ENCODE measurements at regions not wholly inside any gene's neighbourhood (a gene's known extent, or its start where the extent isn't known, plus 50 kb on each side); places are given as distances from the start of the nearest gene placed in this dataset.

DNA sequence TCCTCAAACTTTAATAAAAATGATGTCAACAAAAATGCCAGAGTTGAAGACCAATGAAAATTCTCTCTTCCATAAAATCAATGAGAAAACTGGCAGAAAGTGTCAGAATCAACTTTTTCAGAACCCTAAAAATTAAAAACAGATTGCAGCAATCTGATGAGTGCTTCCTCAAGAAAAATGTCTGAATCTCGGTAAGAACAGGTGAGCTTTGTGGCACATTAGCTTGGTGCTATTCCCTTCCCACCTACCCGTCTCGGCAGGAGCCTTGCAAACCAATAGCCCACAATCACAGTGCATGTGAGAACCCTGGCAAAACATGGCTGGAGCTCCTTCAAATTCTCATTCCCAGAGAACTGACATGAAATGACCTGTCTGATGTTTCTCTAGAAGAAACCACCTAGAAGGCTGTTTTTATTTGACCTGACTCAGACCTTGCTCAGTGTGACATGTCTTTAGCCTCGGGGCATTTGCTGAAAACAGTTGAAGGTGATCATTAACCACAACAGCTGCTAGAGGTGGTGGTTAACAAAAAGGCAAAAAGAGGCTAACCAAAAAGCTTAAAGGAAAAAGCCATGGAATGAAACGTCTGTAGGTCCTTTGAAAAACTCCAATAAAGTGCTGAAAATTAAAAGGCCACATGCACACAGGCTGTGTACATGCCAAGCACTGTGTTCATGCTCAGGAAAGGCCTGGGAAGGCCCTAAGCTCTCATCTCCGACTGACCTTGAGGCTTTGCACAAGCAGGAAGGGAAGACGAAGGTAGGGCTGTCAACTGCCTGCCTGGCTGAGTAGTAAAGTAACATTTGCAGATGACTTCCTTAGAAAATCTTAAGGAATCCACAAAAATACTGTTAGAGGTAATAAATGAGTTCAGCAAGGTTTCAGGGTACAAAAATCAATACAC, 253.0 kb upstream of the NSMCE3 start:
- H3K9me3 ChIP-seq (replicated peaks; ENCODE audit: control insufficient read depth, insufficient read depth, low read length), result no peaks in the 10 kb centered on the region
- TF ChIP-seq, protein P1, sequence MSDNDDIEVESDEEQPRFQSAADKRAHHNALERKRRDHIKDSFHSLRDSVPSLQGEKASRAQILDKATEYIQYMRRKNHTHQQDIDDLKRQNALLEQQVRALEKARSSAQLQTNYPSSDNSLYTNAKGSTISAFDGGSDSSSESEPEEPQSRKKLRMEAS (IDR thresholded peaks at IDR 0.05; ENCODE audit: insufficient read depth, insufficient read length), result no peak
- no peak for TF ChIP-seq MYC (IDR thresholded peaks at IDR 0.05; ENCODE audit: low read depth, low read length)
- TF ChIP-seq EZH2 (IDR thresholded peaks at IDR 0.05; ENCODE audit: borderline replicate concordance, low read depth, low read length, severe bottlenecking), result no peak
- TF ChIP-seq POLR2AphosphoS5 (IDR thresholded peaks at IDR 0.05; ENCODE audit: insufficient read depth, low read depth, low read length), result no peak
- TF ChIP-seq FOS (IDR thresholded peaks at IDR 0.05; ENCODE audit: borderline replicate concordance, insufficient read depth, low read length), result no peak
- no peak for TF ChIP-seq POLR2A (IDR thresholded peaks at IDR 0.05; ENCODE audit: low read depth, low read length)
- TF ChIP-seq JUN (IDR thresholded peaks at IDR 0.05; ENCODE audit: borderline replicate concordance, insufficient read depth, insufficient read length, low read depth), result no peak
- TF ChIP-seq GATA2 (IDR thresholded peaks at IDR 0.05; ENCODE audit: insufficient read depth, insufficient read length, low read depth, low read length), result no peak
- TF ChIP-seq, protein P2, sequence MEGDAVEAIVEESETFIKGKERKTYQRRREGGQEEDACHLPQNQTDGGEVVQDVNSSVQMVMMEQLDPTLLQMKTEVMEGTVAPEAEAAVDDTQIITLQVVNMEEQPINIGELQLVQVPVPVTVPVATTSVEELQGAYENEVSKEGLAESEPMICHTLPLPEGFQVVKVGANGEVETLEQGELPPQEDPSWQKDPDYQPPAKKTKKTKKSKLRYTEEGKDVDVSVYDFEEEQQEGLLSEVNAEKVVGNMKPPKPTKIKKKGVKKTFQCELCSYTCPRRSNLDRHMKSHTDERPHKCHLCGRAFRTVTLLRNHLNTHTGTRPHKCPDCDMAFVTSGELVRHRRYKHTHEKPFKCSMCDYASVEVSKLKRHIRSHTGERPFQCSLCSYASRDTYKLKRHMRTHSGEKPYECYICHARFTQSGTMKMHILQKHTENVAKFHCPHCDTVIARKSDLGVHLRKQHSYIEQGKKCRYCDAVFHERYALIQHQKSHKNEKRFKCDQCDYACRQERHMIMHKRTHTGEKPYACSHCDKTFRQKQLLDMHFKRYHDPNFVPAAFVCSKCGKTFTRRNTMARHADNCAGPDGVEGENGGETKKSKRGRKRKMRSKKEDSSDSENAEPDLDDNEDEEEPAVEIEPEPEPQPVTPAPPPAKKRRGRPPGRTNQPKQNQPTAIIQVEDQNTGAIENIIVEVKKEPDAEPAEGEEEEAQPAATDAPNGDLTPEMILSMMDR (IDR thresholded peaks at IDR 0.05; ENCODE audit: extremely low read depth in 1 of 2, insufficient read depth in 1 of 2, low read depth in 1 of 2, low read length in 2 of 2), result no peak
- H4K20me1 ChIP-seq (replicated peaks; ENCODE audit: control insufficient read depth, extremely low read depth, insufficient read depth, low read length), result no peaks in the 10 kb centered on the region
- H3K9me1 ChIP-seq (replicated peaks; ENCODE audit: control insufficient read depth, extremely low read depth, insufficient read depth, low read length), result no peaks in the 10 kb centered on the region
- no peaks in the 10 kb centered on the region for H3K27me3 ChIP-seq (ENCODE audit: control insufficient read depth in 2 of 2, insufficient read depth in 2 of 2, low read length in 2 of 2)
- no peak for DNase-seq (ENCODE audit: low read depth, low spot score)
- dilution Hi-C loops (cut with MboI; ENCODE audit: extremely low pct_ligation_motif_present, low sequenced_read_pairs), result no loop called here
- no peak overlapping the region for H3K9ac ChIP-seq (replicated peaks; ENCODE audit: extremely low read depth, insufficient read depth, low read length)
- H3K27ac ChIP-seq (ENCODE audit: insufficient read depth, low read depth, low read length), result no peak overlapping the region
- no peaks in the 10 kb centered on the region for H3K4me1 ChIP-seq (ENCODE audit: control insufficient read depth, extremely low read depth, insufficient read depth, low read length)
- FAIRE-seq, result no peak
- H3K4me2 ChIP-seq (ENCODE audit: insufficient read depth, low read length), result no peak overlapping the region
- no peaks in the 10 kb centered on the region for H3K79me2 ChIP-seq (ENCODE audit: control insufficient read depth, insufficient read depth, low read length)
- no peak overlapping the region for H3K4me3 ChIP-seq (replicated peaks in 1 of 3; ENCODE audit: insufficient read depth in 1 of 3, low read depth in 1 of 3, low read length in 3 of 3)
- ChIA-PET CTCF (no interaction called here), POLR2A (no interaction called here)
- no TSS peak for BruUV-seq (replicated peaks)
- intact Hi-C loops (cut with micrococcal nuclease), result no loop called here
- no peaks in the 10 kb centered on the region for H3K36me3 ChIP-seq (ENCODE audit: control insufficient read depth in 2 of 2, extremely low read depth in 1 of 2, insufficient read depth in 2 of 2, low read length in 2 of 2)
- no peak overlapping the region for H2AFZ ChIP-seq (ENCODE audit: low read depth, low read length)
